SK-N-SH treated with all-trans-retinoic acid at 6 μM for 48 hours (cell line): ENCODE measurements at regions not wholly inside any gene's neighbourhood (a gene's known extent, or its start where the extent isn't known, plus 50 kb on each side); places are given as distances from the start of the nearest gene placed in this dataset.
"Not testable (repeated sequence)": the region's sequence is repeated elsewhere in the genome, so short reads cannot be mapped to it uniquely, and the experiment has no call there.

Source experiments
- ATAC-seq: fragments of 200-7000 bp; cut with Tn5 transposase; 3 replicates; pipeline ENCODE4 v1.9.1; 2020; ENCODE audit warnings: mild to moderate bottlenecking, moderate library complexity
- ARNTL ChIP-seq: fragments of 450-650 bp; formaldehyde crosslinking; IDR thresholded peaks from 2 replicates; pipeline ENCODE4 v1.5.0; 2020; ENCODE audit warnings: low read depth, mild to moderate bottlenecking, moderate library complexity, borderline replicate concordance
- BACH2 ChIP-seq: fragments of 250-450 bp; sonication (Bioruptor Pico); IDR thresholded peaks from 2 replicates; pipeline ENCODE4 v1.9.0; 2021; ENCODE audit warnings: mild to moderate bottlenecking, borderline replicate concordance
- CSDC2 ChIP-seq: fragments of 250-450 bp; sonication (Bioruptor Pico); IDR thresholded peaks from 2 replicates; pipeline ENCODE4 v1.5.0; 2020; ENCODE audit warnings: mild to moderate bottlenecking, moderate library complexity
- ISL1 ChIP-seq: fragments of 250-450 bp; sonication (Bioruptor Pico); IDR thresholded peaks from 2 replicates; pipeline ENCODE4 v2.1.2; 2022; ENCODE audit warnings: mild to moderate bottlenecking, moderate library complexity
- PPARA ChIP-seq: fragments of 250-450 bp; sonication (Bioruptor Pico); IDR thresholded peaks from 2 replicates; pipeline ENCODE4 v1.5.0; 2020; ENCODE audit warnings: mild to moderate bottlenecking, borderline replicate concordance
- RARB ChIP-seq: fragments of 250-450 bp; sonication (Bioruptor Pico); IDR thresholded peaks from 2 replicates; pipeline ENCODE4 v1.8.0; 2021; ENCODE audit warnings: mild to moderate bottlenecking, moderate library complexity
- SNAI2 ChIP-seq: fragments of 250-450 bp; sonication (Bioruptor Pico); IDR thresholded peaks from 2 replicates; pipeline ENCODE4 v1.5.0; 2020; ENCODE audit warnings: mild to moderate bottlenecking, moderate library complexity
- TCF4 ChIP-seq: fragments of 250-450 bp; sonication (Bioruptor Pico); IDR thresholded peaks from 2 replicates; pipeline ENCODE4 v1.8.0; 2021; ENCODE audit warnings: mild to moderate bottlenecking, moderate library complexity, borderline replicate concordance
- TOX ChIP-seq: fragments of 250-450 bp; sonication (Bioruptor Pico); IDR thresholded peaks from 2 replicates; pipeline ENCODE4 v1.8.0; 2021; ENCODE audit warnings: mild to moderate bottlenecking, moderate library complexity, borderline replicate concordance
- ZC3H10 ChIP-seq: fragments of 250-450 bp; sonication (Bioruptor Pico); IDR thresholded peaks from 2 replicates; pipeline ENCODE4 v1.5.1; 2021; ENCODE audit warnings: mild to moderate bottlenecking, moderate library complexity
- ZFP30 ChIP-seq: fragments of 450-650 bp; formaldehyde crosslinking; IDR thresholded peaks from 2 replicates; pipeline ENCODE4 v1.5.0; 2022; ENCODE audit warnings: mild to moderate bottlenecking, moderate library complexity
- ZNF565 ChIP-seq: fragments of 450-650 bp; formaldehyde crosslinking; conservative IDR thresholded peaks from 2 replicates; pipeline ENCODE4 v1.5.0; 2020; ENCODE audit warnings: low read depth, mild to moderate bottlenecking, moderate library complexity
- ZNF70 ChIP-seq: fragments of 450-650 bp; formaldehyde crosslinking; IDR thresholded peaks from 2 replicates; pipeline ENCODE4 v1.5.0; 2020; ENCODE audit warnings: mild to moderate bottlenecking, moderate library complexity
- ZNF8 ChIP-seq: fragments of 450-650 bp; formaldehyde crosslinking; IDR thresholded peaks from 2 replicates; pipeline ENCODE4 v1.5.0; 2020; ENCODE audit warnings: mild to moderate bottlenecking, moderate library complexity
- TF ChIP-seq, protein P1 (sequence below): fragments of 250-450 bp; sonication (Bioruptor Pico); IDR thresholded peaks from 2 replicates; pipeline ENCODE4 v1.5.0; 2020; ENCODE audit warnings: mild to moderate bottlenecking, moderate library complexity
- TF ChIP-seq, protein P2 (sequence below): fragments of 250-450 bp; sonication (Bioruptor Pico); IDR thresholded peaks from 2 replicates; pipeline ENCODE4 v1.5.1; 2020; ENCODE audit warnings: low read depth, mild to moderate bottlenecking, moderate library complexity
- TF ChIP-seq, protein P3 (sequence below): fragments of 250-450 bp; sonication (Bioruptor Pico); IDR thresholded peaks from 2 replicates; pipeline ENCODE4 v1.8.0; 2020; ENCODE audit warnings: mild to moderate bottlenecking, moderate library complexity, borderline replicate concordance
- TF ChIP-seq, protein P4 (sequence below): fragments of 250-450 bp; sonication (Bioruptor Pico); IDR thresholded peaks from 2 replicates; pipeline ENCODE4 v1.5.1; 2021; ENCODE audit warnings: mild to moderate bottlenecking, moderate library complexity

DNA sequence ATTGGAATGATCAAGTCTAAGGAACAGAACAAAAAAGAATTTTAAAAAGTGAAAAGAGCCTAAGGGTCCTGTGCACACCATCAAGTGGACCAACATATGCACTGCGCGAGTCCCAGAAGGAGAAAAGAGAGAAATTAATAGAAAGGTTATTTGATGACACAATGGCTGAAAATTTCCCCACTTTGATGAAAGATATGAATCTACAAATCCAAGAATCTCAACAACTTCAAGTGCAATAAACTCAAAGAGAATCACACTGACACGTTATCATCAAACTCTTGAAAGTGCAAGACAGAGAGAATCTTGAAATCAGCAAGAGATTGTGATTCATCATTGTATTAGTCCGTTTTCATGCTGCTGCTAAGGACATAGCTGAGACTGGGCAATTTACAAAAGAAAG is 230.8 kb downstream of the ADAMTS15 start (continued):
- TF ChIP-seq, protein P1, sequence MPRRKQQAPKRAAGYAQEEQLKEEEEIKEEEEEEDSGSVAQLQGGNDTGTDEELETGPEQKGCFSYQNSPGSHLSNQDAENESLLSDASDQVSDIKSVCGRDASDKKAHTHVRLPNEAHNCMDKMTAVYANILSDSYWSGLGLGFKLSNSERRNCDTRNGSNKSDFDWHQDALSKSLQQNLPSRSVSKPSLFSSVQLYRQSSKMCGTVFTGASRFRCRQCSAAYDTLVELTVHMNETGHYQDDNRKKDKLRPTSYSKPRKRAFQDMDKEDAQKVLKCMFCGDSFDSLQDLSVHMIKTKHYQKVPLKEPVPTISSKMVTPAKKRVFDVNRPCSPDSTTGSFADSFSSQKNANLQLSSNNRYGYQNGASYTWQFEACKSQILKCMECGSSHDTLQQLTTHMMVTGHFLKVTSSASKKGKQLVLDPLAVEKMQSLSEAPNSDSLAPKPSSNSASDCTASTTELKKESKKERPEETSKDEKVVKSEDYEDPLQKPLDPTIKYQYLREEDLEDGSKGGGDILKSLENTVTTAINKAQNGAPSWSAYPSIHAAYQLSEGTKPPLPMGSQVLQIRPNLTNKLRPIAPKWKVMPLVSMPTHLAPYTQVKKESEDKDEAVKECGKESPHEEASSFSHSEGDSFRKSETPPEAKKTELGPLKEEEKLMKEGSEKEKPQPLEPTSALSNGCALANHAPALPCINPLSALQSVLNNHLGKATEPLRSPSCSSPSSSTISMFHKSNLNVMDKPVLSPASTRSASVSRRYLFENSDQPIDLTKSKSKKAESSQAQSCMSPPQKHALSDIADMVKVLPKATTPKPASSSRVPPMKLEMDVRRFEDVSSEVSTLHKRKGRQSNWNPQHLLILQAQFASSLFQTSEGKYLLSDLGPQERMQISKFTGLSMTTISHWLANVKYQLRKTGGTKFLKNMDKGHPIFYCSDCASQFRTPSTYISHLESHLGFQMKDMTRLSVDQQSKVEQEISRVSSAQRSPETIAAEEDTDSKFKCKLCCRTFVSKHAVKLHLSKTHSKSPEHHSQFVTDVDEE (CRISPR knock-in tag): no peak
- TF ChIP-seq TCF4 (CRISPR knock-in tag) (no peak), ISL1 (CRISPR knock-in tag) (no peak), TOX (CRISPR knock-in tag) (no peak), ZNF70 (CRISPR knock-in tag) (no peak)

DNA sequence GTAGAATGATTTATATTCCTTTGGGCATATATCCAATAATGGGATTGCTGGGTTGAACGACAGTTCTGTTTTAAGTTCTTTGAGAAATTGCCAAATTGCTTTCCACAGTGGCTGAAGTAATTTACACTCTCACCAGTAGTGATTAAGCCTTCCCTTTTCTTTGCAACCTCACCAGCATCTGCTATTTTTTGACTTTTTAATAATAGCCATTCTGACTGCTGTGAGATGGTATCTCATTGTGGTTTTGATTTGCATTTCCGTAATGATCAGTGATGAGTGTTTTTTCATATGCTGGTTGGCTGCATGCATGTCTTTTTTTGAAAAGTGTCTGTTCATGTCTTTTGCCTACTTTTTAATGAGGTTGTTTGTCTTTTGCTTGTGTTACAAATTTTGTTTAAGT is 233.8 kb downstream of the SNX19 start:
- ATAC-seq: not testable (repeated sequence)

DNA sequence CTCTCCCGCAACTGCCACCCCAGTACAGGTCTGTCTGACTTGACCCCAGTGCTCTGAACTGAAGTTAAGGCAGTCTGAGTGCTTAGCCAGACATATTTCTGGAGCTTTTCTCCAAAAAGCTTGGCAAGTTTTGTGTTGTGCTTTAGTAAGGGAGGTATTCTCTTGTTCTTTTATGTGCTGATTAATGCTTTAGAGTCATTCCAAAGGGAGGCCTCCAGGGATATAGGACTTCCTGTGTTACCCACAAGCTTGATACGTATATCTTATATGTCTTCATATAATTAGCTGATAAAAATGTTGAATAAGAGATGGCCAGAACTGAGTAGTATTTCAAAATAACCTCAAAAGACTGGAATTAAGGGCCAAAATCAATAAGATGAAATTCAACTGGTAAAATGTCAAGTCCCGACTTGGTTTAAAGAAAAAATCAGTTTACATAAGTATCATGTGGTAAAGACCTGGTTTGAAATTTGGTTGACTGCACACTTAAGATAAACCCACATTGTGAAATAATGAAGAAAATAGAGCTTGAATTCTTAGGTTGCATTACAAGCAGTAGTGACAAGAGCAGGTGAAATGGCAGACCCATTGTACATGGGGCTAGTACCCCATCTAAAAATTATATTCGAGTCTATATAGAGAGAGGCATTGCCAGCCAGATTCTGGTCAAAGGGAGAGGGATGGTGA is 226.9 kb downstream of the SNX19 start:
- no peak for ATAC-seq
- no peak for TF ChIP-seq ZNF70 (CRISPR knock-in tag)
- TF ChIP-seq, protein P2, sequence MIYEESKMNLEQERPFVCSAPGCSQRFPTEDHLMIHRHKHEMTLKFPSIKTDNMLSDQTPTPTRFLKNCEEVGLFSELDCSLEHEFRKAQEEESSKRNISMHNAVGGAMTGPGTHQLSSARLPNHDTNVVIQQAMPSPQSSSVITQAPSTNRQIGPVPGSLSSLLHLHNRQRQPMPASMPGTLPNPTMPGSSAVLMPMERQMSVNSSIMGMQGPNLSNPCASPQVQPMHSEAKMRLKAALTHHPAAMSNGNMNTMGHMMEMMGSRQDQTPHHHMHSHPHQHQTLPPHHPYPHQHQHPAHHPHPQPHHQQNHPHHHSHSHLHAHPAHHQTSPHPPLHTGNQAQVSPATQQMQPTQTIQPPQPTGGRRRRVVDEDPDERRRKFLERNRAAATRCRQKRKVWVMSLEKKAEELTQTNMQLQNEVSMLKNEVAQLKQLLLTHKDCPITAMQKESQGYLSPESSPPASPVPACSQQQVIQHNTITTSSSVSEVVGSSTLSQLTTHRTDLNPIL (CRISPR knock-in tag): no peak

DNA sequence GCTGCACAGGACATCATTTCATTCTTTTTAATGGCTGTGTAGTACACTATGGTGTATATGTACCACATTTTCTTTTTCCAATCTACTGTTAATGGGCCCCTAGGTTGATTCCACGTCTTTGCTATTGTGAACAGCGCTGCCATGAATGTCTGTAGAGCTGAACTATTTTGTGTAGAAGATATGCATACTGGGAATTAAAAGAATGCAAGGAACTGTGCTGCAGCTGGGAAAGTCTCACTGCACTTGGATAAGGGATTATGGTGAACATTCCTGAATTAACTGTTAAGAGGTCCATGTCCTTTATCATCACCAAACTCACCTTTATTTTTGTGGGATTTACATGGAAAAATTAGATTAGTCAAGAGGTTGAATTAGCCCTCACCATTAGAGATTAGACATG is 224.7 kb downstream of the SNX19 start:
- ATAC-seq: peak; percentile 21; the same call in 1 of the 3 replicates
- TF ChIP-seq ZNF8 (CRISPR knock-in tag) (no peak), ZNF70 (CRISPR knock-in tag) (no peak), RARB (CRISPR knock-in tag) (no peak), PPARA (no peak), ZNF565 (CRISPR knock-in tag) (no peak), SNAI2 (CRISPR knock-in tag) (no peak), ZC3H10 (CRISPR knock-in tag) (no peak), TOX (CRISPR knock-in tag) (no peak), ARNTL (CRISPR knock-in tag) (no peak), BACH2 (CRISPR knock-in tag) (no peak), CSDC2 (no peak), ZFP30 (no peak)
- TF ChIP-seq, protein P2 (CRISPR knock-in tag): no peak
- TF ChIP-seq, protein P3, sequence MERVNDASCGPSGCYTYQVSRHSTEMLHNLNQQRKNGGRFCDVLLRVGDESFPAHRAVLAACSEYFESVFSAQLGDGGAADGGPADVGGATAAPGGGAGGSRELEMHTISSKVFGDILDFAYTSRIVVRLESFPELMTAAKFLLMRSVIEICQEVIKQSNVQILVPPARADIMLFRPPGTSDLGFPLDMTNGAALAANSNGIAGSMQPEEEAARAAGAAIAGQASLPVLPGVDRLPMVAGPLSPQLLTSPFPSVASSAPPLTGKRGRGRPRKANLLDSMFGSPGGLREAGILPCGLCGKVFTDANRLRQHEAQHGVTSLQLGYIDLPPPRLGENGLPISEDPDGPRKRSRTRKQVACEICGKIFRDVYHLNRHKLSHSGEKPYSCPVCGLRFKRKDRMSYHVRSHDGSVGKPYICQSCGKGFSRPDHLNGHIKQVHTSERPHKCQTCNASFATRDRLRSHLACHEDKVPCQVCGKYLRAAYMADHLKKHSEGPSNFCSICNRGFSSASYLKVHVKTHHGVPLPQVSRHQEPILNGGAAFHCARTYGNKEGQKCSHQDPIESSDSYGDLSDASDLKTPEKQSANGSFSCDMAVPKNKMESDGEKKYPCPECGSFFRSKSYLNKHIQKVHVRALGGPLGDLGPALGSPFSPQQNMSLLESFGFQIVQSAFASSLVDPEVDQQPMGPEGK: no peak
- TF ChIP-seq, protein P1 (CRISPR knock-in tag): no peak
- TF ChIP-seq, protein P4, sequence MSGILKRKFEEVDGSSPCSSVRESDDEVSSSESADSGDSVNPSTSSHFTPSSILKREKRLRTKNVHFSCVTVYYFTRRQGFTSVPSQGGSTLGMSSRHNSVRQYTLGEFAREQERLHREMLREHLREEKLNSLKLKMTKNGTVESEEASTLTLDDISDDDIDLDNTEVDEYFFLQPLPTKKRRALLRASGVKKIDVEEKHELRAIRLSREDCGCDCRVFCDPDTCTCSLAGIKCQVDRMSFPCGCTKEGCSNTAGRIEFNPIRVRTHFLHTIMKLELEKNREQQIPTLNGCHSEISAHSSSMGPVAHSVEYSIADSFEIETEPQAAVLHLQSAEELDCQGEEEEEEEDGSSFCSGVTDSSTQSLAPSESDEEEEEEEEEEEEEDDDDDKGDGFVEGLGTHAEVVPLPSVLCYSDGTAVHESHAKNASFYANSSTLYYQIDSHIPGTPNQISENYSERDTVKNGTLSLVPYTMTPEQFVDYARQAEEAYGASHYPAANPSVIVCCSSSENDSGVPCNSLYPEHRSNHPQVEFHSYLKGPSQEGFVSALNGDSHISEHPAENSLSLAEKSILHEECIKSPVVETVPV (CRISPR knock-in tag): no peak
